Rectal smooth muscle tissue (tissue), 1 donor: ENCODE measurements at regions not wholly inside any gene's neighbourhood (a gene's known extent, or its start where the extent isn't known, plus 50 kb on each side); places are given as distances from the start of the nearest gene placed in this dataset.

ENCODE experiments used
- H3K27ac ChIP-seq: one replicate; pipeline ENCODE4 v1.7.0; 2013; ENCODE audit warnings: low read depth, low read length, inconsistent platforms
- H3K27me3 ChIP-seq: one replicate; pipeline ENCODE4 v1.7.0; 2013; ENCODE audit warnings: low read length; ENCODE audit not compliant: control insufficient read depth, insufficient read depth
- H3K36me3 ChIP-seq: one replicate; pipeline ENCODE4 v1.7.0; 2013; ENCODE audit warnings: low read length; ENCODE audit not compliant: control insufficient read depth, insufficient read depth
- H3K4me1 ChIP-seq: one replicate; pipeline ENCODE4 v1.7.0; 2013; ENCODE audit warnings: low read length; ENCODE audit not compliant: control insufficient read depth, insufficient read depth
- H3K4me3 ChIP-seq: one replicate; pipeline ENCODE4 v1.7.0; 2013; ENCODE audit warnings: low read length
- H3K9ac ChIP-seq: one replicate; pipeline ENCODE4 v1.7.0; 2013; ENCODE audit warnings: low read length

DNA sequence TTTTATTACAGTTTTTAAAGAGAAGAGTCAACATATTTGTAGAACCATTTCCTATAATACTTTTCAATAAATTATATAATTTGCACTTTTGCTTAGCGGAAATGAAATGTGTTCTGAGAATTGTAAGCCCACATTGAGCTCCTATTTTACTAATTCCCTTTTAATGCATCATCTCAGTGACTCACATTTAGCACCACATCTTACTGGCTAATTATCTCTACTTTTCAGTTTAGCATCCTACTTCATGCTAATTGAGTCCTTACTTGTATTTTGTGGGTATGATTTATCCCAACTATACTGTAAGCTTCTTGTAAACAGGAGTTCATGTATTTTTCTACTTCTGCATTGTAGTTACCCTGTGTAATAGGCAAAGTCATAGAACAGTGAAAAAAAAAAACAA lies 67.5 kb downstream of the TMX1 start:
- Histone ChIP-seq H3K4me1 (peaks cover 11% of the 10 kb centered on the region), H3K27ac (no peak overlapping the region), H3K36me3 (no peaks in the 10 kb centered on the region), H3K4me3 (no peak overlapping the region), H3K27me3 (no peaks in the 10 kb centered on the region), H3K9ac (no peak overlapping the region)

DNA sequence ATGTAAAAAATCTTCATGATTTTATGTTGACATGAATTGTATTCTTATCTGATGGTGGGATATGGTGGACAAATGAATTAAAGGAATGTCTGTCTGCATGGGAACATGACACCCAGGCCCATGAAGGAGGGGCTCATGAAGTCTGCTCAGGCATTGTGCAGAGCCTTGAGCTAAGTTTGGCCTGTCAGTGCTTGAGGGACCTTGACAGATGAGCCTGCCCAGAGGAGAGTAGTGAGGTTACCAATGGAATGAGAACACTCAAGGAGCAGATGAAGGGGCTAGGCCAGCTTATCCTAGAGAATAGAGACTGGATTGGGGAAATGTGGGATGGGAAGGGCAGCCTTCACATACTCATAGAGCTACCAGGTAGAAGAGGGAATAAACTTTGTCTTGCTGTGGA lies 68.8 kb downstream of the TMX1 start:
- Histone ChIP-seq H3K27me3 (no peaks in the 10 kb centered on the region), H3K4me3 (no peak overlapping the region), H3K36me3 (no peaks in the 10 kb centered on the region), H3K27ac (no peak overlapping the region), H3K4me1 (peaks cover 11% of the 10 kb centered on the region), H3K9ac (no peak overlapping the region)

- Histone ChIP-seq H3K36me3 (no peaks in the 10 kb centered on the region), H3K27me3 (no peaks in the 10 kb centered on the region), H3K4me3 (no peak overlapping the region), H3K9ac (no peak overlapping the region), H3K27ac (no peak overlapping the region), H3K4me1 (peaks cover 11% of the 10 kb centered on the region)
Measured at GRCh38 chr14:51310505-51310944, 70.5 kb downstream of the TMX1 start.

- Histone ChIP-seq H3K4me3 (no peak overlapping the region), H3K4me1 (peaks cover 23% of the 10 kb centered on the region), H3K27me3 (no peaks in the 10 kb centered on the region), H3K36me3 (no peaks in the 10 kb centered on the region), H3K9ac (no peak overlapping the region), H3K27ac (no peak overlapping the region)
Measured at GRCh38 chr14:51314321-51315015, 74.4 kb downstream of the TMX1 start.

GRCh38 chr14:51317373-51317772 lies 77.3 kb downstream of the TMX1 start:
- Histone ChIP-seq H3K4me1 (peaks cover 12% of the 10 kb centered on the region), H3K9ac (no peak overlapping the region), H3K27ac (no peak overlapping the region), H3K36me3 (no peaks in the 10 kb centered on the region), H3K4me3 (no peak overlapping the region), H3K27me3 (no peaks in the 10 kb centered on the region)

DNA sequence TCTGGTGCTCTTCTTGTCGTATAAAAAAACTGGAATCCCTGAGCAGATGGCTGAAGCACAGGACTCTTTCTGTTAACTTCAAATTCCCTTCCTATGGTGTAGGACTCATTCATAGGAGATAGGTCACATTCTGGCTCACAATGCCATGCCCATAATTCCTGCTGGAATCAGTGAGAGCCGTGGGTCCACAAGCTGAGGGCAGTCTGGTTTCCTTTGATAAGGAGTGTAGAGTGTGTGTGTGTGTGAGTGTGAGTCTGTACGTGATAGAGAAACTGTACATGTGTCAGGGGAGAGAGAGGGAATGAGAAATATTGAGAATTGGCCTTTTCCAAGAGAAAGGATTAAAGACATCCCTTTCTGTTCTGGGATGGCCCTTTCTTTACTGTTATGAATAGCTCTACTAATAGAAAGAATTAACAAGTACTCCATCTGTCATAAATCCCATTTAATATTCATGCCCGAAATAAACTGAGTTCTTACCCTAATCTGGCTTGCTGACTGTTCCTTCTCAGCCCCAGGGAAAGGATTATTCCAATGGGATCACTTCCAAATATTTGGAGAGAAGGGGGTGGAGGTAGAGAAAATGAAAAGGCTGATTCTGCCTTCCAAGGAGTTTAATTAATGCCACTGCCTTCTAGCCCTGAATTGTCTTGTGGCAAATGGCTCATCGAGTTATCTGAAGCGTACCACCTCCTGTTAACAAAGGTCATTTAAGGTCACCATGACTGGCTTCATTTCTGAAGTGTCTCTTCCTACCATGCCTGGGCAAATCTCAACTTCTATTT lies 79.0 kb downstream of the TMX1 start:
- Histone ChIP-seq H3K4me1 (peaks cover 12% of the 10 kb centered on the region), H3K27me3 (no peaks in the 10 kb centered on the region), H3K27ac (peak overlapping the region; percentile 70), H3K4me3 (no peak overlapping the region), H3K36me3 (no peaks in the 10 kb centered on the region), H3K9ac (no peak overlapping the region)

DNA sequence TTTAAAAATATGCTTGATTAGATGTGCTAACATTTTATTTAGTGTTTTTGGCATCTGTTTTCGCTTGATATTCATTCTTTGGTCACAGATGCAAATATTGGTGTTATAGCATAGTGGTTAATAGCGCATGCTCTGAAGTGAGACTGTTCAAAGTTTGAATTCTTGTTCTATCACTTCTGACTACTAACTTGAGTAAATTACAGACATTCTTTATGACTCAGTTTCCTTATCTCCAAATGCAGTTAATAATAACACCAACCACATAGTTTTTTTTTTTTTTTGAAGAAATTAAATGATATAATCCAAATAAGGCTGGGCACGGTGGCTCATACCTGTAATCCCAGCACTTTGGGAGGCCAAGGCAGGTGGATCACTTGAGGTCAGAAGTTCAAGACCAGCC lies 81.0 kb downstream of the TMX1 start:
- H3K36me3 ChIP-seq: no peaks in the 10 kb centered on the region
- H3K4me3 ChIP-seq: no peak overlapping the region
- peaks cover 12% of the 10 kb centered on the region for H3K4me1 ChIP-seq
- no peaks in the 10 kb centered on the region for H3K27me3 ChIP-seq
- H3K27ac ChIP-seq: no peak overlapping the region
- H3K9ac ChIP-seq: no peak overlapping the region

DNA sequence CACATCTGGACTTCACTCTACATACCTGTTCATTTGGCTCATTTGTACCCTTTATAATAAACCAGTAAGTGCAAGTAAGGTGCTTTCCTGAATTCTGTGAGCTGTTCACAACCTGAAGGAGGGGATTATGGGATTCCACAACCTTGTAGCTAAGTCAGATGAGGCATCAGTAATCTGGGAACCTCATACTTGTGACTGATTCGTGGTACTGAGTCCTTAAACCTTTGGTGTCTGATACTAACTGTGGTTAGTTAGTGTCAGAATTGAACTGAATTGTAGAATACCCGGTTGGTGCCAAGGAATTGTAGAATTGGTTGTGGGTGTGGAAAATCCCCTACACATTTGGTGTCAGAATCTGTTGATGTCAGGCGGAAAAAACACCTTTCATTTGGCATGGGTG lies 83.4 kb downstream of the TMX1 start:
- H3K27me3 ChIP-seq: no peaks in the 10 kb centered on the region
- no peak overlapping the region for H3K27ac ChIP-seq
- H3K4me3 ChIP-seq: no peak overlapping the region
- H3K36me3 ChIP-seq: no peaks in the 10 kb centered on the region
- H3K4me1 ChIP-seq: peaks cover 21% of the 10 kb centered on the region
- H3K9ac ChIP-seq: no peak overlapping the region

GRCh38 chr14:51327376-51327775 lies 87.3 kb downstream of the TMX1 start:
- Histone ChIP-seq H3K27me3 (no peaks in the 10 kb centered on the region), H3K9ac (no peak overlapping the region)

DNA sequence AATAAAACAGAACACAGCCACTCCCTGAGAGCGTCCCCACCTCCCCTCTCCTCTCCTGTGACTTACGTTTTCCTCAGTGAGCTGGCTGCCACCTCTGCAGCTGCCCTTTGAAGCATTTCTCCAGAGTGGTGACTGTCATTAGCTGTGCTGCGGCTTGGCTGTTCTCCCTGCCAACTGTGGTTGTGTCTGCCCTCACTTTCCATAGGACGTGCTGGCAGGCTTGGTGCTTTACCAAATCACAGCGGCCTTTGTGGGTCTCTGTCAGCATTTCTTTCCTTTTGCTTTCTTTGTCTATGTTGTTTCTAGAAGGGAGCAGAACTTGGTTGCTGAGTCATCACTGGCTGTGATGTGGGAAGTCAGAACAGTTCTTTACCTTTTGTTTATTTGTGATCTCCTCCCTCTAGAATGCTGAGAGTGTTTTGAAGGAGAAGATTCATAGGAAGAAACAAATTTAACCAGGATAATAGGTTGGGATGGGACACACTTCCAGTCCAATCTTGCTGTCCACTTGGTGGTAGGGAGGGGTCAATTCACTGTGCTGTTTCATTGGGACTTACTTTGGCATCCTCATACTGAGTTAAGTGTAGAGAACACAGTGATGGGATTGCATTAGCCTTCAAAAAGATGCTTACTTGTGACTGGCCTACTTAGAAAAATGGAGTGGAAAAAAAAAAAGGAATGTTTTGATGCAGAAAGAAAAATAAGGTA lies 88.2 kb downstream of the TMX1 start:
- peak overlapping the region; percentile 6 for H3K4me3 ChIP-seq
- peaks cover 23% of the 10 kb centered on the region for H3K4me1 ChIP-seq
- no peaks in the 10 kb centered on the region for H3K27me3 ChIP-seq
- peak overlapping the region; percentile 75 for H3K27ac ChIP-seq
- no peaks in the 10 kb centered on the region for H3K36me3 ChIP-seq
- no peak overlapping the region for H3K9ac ChIP-seq

More at GRCh38 chr14:51327376-51327775, 87.3 kb downstream of the TMX1 start:
- H3K36me3 ChIP-seq: no peaks in the 10 kb centered on the region
- H3K4me1 ChIP-seq: peaks cover 23% of the 10 kb centered on the region
- no peak overlapping the region for H3K4me3 ChIP-seq
- H3K27ac ChIP-seq: peak overlapping the region; percentile 29

DNA sequence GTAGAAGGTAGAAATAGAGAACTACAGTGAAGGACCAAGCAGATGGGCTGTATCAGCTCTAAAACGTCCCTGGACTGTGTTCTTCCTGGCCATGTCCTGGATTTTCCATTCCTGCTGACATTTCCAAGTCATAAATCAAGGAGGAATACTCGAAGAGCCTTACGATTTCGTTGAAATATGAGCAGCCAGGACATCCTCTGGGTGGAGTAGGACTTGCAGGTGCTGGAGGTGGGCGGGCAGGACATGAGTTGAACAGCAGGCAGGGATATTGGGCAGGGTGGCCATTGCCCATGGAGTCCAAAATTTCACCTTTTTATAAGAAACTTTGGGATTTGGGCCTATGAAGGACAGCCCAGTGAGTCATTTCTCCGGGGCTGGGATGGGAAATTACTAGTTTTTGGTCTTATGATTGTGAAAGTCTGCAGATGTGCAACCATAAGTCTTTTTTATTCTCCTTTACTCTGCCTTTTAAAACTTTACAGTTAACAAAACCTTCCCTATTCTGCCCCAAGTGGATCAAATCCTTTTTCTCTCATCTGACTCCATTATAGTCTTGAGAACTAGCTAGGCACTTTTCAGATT lies 88.8 kb downstream of the TMX1 start:
- peak overlapping the region; percentile 75 for H3K27ac ChIP-seq
- H3K4me1 ChIP-seq: peaks cover 28% of the 10 kb centered on the region
- H3K4me3 ChIP-seq: no peak overlapping the region
- H3K27me3 ChIP-seq: no peaks in the 10 kb centered on the region
- no peaks in the 10 kb centered on the region for H3K36me3 ChIP-seq
- H3K9ac ChIP-seq: no peak overlapping the region
